Upper lobe of left lung (tissue), 6 donors: ENCODE measurements at regions not wholly inside any gene's neighbourhood (a gene's known extent, or its start where the extent isn't known, plus 50 kb on each side); places are given as distances from the start of the nearest gene placed in this dataset.

ENCODE experiments used
- ATAC-seq, 2 donors: fragments of 200-7000 bp; cut with Tn5 transposase; one replicate each; pipeline ENCODE4 v1.9.1; 2022; ENCODE audit warnings: mild to moderate bottlenecking in 2 of 2, moderate library complexity in 2 of 2; ENCODE audit not compliant: low FRiP score in 2 of 2
- DNase-seq, 2 donors: peaks; one replicate each; pipeline ENCODE4 v3.0.0-alpha.2; 2019 to 2020
- H3K27ac ChIP-seq, 4 donors: fragments of 200-600 bp; sonication (generic); one replicate each; pipeline ENCODE4 v1.5.1; 2016 to 2019
- H3K27me3 ChIP-seq, 4 donors: fragments of 200-600 bp; sonication (generic); one replicate each; pipeline ENCODE4 v1.5.1; 2017 to 2019
- H3K36me3 ChIP-seq, 4 donors: fragments of 200-600 bp; sonication (generic); one replicate each; pipeline ENCODE4 v1.5.1; 2016 to 2019
- H3K4me1 ChIP-seq, 4 donors: fragments of 200-600 bp; sonication (generic); one replicate each; pipeline ENCODE4 v1.5.1; 2018 to 2019
- H3K4me3 ChIP-seq, 4 donors: fragments of 200-600 bp; sonication (generic); one replicate each; pipeline ENCODE4 v1.5.1; 2017 to 2019; ENCODE audit warnings: mild to moderate bottlenecking in 2 of 4, moderate library complexity in 1 of 4
- H3K9me3 ChIP-seq, 4 donors: fragments of 200-600 bp; sonication (generic); one replicate each; pipeline ENCODE4 v1.5.1; 2018 to 2019
- CTCF ChIP-seq, 6 experiments: fragments of 450-650 bp in 4 of 6; fragments of 200-600 bp in 2 of 6; sonication (generic) in 2 of 6; IDR thresholded peaks; one replicate each; pipeline ENCODE4 v1.5.1; 2016 to 2019; ENCODE audit warnings: antibody characterized with exemption in 6 of 6
- EP300 ChIP-seq, 4 donors: sonication (generic); formaldehyde crosslinking; IDR thresholded peaks; one replicate each; pipeline ENCODE4 v1.5.1; 2017; ENCODE audit warnings: antibody characterized with exemption in 4 of 4, control low read depth in 2 of 4
- POLR2A ChIP-seq, 4 donors: fragments of 450-650 bp; IDR thresholded peaks; one replicate each; pipeline ENCODE4 v1.5.1; 2016 to 2017; ENCODE audit warnings: antibody characterized with exemption in 4 of 4, mild to moderate bottlenecking in 2 of 4
- POLR2AphosphoS5 ChIP-seq, 2 donors: sonication (generic); formaldehyde crosslinking; IDR thresholded peaks; one replicate each; pipeline ENCODE4 v1.5.1; 2017; ENCODE audit warnings: antibody characterized with exemption in 2 of 2
- WGBS, 2 donors: methylation state at CpG; one replicate each; pipeline ENCODE4 v1.1.5; 2017 to 2018; 5-methylcytosine and 5-hydroxymethylcytosine counted together
- donor health status: DM: no; HTN: no; CAD: no; lungs with moderate emphysema.
- donor health status: DM: no; HTN: yes; CAD: no; lungs with severe emphysema.

GRCh38 chr11:131186629-131187101, 183.8 kb upstream of the NTM start:
- no peak for DNase-seq
- TF ChIP-seq POLR2A (IDR thresholded peaks at IDR 0.05): no peak
- no peak overlapping the region for H3K4me3 ChIP-seq
- no peak overlapping the region for H3K27ac ChIP-seq
- no peak for ATAC-seq
- H3K27me3 ChIP-seq: no peaks in the 10 kb centered on the region
- H3K36me3 ChIP-seq: no peaks in the 10 kb centered on the region
- 9 to 12% methylated on average over 9 to 10 of the region's 10 CpGs for WGBS, 2 donors
- no peaks in the 10 kb centered on the region for H3K9me3 ChIP-seq
- peaks cover 0 to 6% (median 2%) of the 10 kb centered on the region in 4 donors for H3K4me1 ChIP-seq

GRCh38 chr11:131190446-131190845, 180.0 kb upstream of the NTM start:
- peaks cover 0 to 6% (median 2%) of the 10 kb centered on the region in 4 donors for H3K4me1 ChIP-seq
- no peaks in the 10 kb centered on the region for H3K27me3 ChIP-seq
- H3K9me3 ChIP-seq: no peaks in the 10 kb centered on the region
- ATAC-seq: no peak
- H3K36me3 ChIP-seq: no peaks in the 10 kb centered on the region
- H3K4me3 ChIP-seq: no peak overlapping the region
- DNase-seq: no peak
- WGBS, 2 donors: 82 to 87% methylated on average over 4 to 5 of the region's 5 CpGs
- no peak overlapping the region for H3K27ac ChIP-seq
- TF ChIP-seq POLR2AphosphoS5 (IDR thresholded peaks at IDR 0.05) (no peak), EP300 (IDR thresholded peaks at IDR 0.05) (no peak), POLR2A (IDR thresholded peaks at IDR 0.05) (no peak), CTCF (IDR thresholded peaks at IDR 0.05) (no peak)

GRCh38 chr11:131191606-131192005, 178.8 kb upstream of the NTM start:
- no peaks in the 10 kb centered on the region for H3K27me3 ChIP-seq
- H3K4me3 ChIP-seq: no peak overlapping the region
- no peak for TF ChIP-seq POLR2A (IDR thresholded peaks at IDR 0.05)
- no peak for TF ChIP-seq POLR2AphosphoS5 (IDR thresholded peaks at IDR 0.05)
- TF ChIP-seq EP300 (IDR thresholded peaks at IDR 0.05): no peak
- TF ChIP-seq CTCF (IDR thresholded peaks at IDR 0.05): no peak
- H3K36me3 ChIP-seq: no peaks in the 10 kb centered on the region
- ATAC-seq (no peak), DNase-seq (no peak)
- WGBS, 2 donors: 69 to 75% methylated on average over 4 of the region's 4 CpGs
- H3K4me1 ChIP-seq: peaks cover 0 to 12% (median 9%) of the 10 kb centered on the region in 4 donors
- no peak overlapping the region for H3K27ac ChIP-seq
- no peaks in the 10 kb centered on the region for H3K9me3 ChIP-seq

GRCh38 chr11:131192628-131193027, 177.8 kb upstream of the NTM start:
- Histone ChIP-seq H3K9me3 (no peaks in the 10 kb centered on the region), H3K27me3 (no peaks in the 10 kb centered on the region), H3K36me3 (no peaks in the 10 kb centered on the region), H3K27ac (no peak overlapping the region), H3K4me3 (no peak overlapping the region), H3K4me1 (peaks cover 0 to 13% (median 5%) of the 10 kb centered on the region in 4 donors)
- DNase-seq (no peak), ATAC-seq (no peak)
- whole genome bisulfite sequencing, 2 donors: 66 to 78% methylated on average over 12 of the region's 12 CpGs
- TF ChIP-seq CTCF (IDR thresholded peaks at IDR 0.05): no peak
- TF ChIP-seq EP300 (IDR thresholded peaks at IDR 0.05): no peak
- TF ChIP-seq POLR2AphosphoS5 (IDR thresholded peaks at IDR 0.05): no peak
- no peak for TF ChIP-seq POLR2A (IDR thresholded peaks at IDR 0.05)

GRCh38 chr11:131193031-131193501, 177.3 kb upstream of the NTM start:
- Histone ChIP-seq H3K4me1 (peaks cover 0 to 13% (median 5%) of the 10 kb centered on the region in 4 donors), H3K9me3 (no peaks in the 10 kb centered on the region), H3K27ac (no peak overlapping the region), H3K36me3 (no peaks in the 10 kb centered on the region), H3K27me3 (no peaks in the 10 kb centered on the region), H3K4me3 (no peak overlapping the region)
- ATAC-seq: no peak
- WGBS, 2 donors: 86 to 91% methylated on average over 11 of the region's 11 CpGs
- no peak for DNase-seq
- TF ChIP-seq EP300 (IDR thresholded peaks at IDR 0.05) (no peak), POLR2AphosphoS5 (IDR thresholded peaks at IDR 0.05) (no peak), CTCF (IDR thresholded peaks at IDR 0.05) (no peak), POLR2A (IDR thresholded peaks at IDR 0.05) (no peak)
